ENCODE measurements at regions not wholly inside any gene's neighbourhood (a gene's known extent, or its start where the extent isn't known, plus 50 kb on each side); places are given as distances from the start of the nearest gene placed in this dataset.

DNA sequence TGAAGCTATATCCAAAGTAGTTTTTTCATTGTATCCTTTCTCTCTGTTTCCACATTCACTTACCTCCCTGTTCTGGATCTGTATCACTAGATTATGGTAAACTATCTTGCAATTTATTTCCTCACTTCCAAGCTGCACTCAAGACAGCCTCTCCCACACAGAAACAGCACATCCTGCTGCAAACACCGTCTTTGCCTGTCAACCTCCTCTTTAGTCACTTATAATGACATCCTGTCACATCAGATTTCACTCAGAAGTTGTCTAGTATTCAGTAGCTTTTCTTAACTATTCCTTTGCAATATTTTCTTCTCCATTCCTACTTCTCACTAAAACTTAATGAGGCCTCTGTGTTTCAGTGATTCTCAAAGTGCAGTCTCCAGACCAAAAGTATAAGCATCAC lies 490.8 kb downstream of the IGSF11 start:
- DNase-seq (ENCODE audit: low read depth in 2 of 2): no peak

DNA sequence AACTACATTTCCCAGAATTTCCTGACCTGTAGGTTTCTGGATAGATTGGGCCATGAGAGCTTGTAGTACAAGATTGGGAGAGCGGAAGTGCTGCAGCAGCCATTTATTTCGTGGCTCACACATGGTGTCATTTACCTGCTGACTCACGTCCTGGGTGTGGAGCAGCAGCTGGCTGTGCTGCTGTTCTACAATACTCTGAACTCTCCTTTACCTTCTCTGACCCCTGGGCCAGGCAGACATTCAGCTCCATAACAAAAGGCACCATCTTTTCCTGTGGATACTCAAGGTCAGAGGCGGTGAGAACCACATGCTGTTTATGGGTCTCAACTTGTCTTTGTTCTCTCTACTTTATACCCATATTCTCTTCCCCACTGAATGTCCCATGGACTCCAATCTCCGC lies 490.2 kb downstream of the IGSF11 start:
- DNase-seq (ENCODE audit: low read depth in 2 of 2): no peak

DNA sequence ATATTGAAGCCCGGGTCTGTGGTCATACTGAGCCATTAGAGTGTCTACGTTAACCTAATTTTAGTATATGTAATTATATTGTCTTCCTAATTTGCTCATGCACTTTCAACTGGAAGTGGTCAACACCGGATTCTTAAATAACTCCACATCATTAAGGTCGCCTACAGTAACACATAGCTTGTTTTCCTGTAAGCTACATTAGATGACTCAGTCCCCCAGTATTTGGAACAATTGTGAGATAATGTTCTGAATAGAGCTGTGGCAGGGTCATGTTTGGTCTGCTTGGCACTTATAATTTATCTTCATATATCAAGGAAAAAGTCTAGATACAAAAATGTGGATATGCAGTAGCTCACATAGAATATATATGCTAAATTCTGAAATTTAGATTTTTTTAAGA lies 486.2 kb downstream of the IGSF11 start:
- DNase-seq (ENCODE audit: low read depth in 2 of 2): no peak

DNA sequence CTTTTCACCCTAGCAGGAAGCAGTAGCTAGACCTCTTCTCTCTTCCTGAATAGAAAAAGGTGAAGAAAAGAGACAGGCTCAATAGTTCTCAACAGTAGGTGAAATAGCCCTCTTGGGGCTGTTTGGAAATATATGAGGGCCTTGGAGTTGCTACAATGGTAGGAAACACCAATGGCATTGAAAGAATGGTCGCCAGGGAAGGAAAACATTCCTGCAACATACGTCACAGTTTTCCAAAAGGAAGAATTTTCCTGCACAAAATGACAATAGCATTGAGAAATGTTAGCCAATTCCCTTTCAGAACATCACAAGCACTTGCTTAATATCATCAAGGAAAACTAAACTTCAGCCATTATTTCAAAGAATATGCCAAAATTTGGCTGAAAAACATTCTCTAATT lies 484.5 kb downstream of the IGSF11 start:
- DNase-seq (ENCODE audit: low read depth in 2 of 2): no peak

DNA sequence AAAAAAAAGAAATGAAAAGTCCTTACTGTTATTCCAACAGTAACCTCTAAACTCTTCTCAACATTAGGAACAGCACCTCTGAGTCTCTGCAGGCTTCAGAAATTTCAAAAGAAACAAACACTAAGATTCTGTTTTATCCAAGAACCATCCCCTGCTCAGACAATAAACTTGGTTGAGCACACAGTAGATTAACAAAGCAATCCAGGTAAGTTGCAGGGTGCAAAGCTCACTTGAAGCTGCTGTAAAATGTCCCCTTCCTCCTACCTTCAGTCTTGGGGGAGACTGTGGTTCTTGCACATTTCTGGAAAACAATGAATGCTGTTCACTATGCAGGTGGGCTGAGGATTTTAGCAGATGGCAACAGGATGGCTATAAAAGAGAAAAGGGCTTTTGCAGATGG lies 484.1 kb downstream of the IGSF11 start:
- no peak for DNase-seq (ENCODE audit: low read depth in 2 of 2)

DNA sequence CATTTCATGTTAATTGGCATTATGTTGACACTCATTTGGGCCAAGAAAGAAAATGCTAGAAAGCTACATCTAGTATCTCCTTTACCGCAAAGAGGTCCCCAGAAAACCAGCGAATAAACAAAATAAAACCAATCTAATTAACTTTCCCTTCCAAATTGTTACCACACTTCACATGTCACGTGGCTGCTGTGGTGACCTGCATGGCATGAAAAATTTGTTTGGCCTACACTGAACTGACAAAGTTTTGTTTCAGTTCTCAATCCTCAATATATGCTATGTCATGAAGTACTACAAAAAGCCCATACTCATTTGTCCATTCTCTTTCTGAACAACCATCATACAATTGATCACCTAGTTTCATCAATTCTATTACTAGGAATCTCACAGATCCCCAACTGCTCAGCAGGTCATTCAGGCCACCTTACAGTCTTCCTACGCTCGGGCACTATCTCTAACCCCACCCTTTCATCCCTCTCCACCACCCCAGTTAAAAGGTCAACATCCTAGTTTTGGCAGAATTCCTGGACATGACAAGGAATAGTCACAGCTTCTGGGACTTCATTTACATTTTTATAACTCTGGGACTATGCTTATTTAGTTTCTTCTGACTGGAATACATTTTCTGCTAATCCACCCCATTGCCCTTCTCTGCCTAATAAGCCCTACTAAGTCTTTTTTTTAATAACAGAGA lies 480.4 kb downstream of the IGSF11 start:
- DNase-seq (ENCODE audit: low read depth in 2 of 2): no peak

DNA sequence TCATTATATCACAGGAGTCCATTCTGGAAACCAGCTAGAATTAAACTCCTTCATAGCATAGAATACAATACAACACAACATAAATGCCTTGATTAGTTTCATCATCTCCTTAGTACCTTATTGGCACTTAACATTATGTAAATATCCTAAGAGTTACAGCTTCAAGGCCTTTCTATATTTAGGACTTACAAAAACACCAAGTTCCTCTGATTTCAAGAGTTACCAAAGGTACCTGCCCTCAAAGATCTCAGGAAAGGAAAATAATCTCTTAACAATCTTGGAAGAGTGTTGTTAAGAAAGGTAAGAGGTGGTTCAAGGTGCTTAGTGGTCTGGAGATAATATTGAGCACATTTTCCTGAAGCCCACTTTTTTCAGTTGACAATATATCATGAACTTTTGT lies 477.7 kb downstream of the IGSF11 start:
- DNase-seq (ENCODE audit: low read depth in 2 of 2): no peak

DNA sequence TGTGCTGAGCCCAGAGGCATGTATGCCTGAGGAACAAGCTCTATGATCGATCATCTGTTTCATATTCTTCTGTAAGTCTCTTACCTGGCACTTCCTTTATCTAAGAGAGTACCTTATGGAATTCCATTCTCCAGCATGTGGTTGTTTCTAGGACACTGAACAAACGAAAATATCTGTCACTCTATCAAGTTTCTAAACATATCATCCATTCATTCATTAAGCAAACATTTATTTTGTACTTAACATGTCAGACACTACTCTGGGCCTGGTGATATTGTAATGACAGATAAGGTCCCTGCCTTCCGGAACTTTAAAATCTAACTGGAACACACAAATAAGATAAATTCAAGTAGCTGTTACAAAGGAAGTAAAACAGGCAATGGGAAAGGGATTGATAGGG lies 477.1 kb downstream of the IGSF11 start:
- no peak for DNase-seq (ENCODE audit: low read depth in 2 of 2)

DNA sequence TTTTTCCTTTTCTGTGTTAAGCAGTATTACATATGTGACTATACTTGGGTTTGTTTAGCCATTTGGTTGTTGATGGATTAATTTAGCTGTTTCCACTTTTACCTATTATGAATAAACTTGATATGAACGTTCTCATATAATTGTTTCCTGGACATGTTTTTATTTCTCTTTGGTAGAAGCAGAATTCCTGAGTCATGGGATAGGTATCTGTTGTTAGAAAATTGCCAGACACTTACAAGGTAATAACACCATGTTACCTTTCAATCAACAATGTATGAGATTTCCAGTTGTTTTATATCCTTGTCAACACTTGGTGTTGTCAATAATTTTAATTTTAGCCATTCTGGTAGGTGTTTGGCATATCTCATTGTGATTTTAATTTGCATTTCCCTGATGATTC lies 475.4 kb downstream of the IGSF11 start:
- no peak for DNase-seq (ENCODE audit: low read depth in 2 of 2)

DNA sequence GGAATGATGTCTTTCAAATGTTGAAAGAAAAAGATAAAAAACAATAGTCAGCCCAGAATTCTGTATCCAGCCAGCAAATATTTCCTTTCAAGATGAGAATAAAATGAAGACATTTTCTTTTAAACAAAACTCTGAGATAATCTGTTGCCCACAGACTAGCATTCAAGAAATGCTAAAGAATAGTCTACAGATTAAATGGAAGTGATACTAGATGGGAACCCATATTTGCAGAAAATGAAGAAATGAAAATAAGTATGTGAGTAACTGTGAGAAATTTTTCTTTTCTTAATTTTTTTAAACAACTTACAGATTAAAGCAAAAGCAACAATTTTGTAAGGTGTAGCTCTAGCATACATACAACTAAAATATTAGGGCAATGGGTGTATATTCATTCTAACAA lies 469.8 kb downstream of the IGSF11 start:
- DNase-seq (ENCODE audit: low read depth in 2 of 2): no peak

DNA sequence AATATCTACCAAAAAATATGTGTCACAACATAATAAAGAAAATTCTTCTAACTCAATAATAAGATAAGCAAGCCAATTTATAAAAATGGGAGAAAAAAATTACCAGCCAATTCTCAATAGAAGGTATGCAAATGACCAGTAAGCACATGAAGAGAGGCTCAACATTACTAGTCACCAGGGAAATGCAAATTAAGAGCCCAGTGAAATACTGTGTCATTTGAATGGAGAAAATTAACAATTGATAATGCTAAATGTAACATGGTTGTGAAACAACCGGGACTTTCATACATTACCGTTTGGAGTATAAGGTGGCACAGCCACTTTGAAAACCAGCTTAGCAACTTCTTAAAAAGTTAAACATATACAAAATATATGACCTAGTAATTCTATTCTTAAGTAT lies 460.7 kb downstream of the IGSF11 start:
- DNase-seq (ENCODE audit: low read depth in 2 of 2): no peak

DNA sequence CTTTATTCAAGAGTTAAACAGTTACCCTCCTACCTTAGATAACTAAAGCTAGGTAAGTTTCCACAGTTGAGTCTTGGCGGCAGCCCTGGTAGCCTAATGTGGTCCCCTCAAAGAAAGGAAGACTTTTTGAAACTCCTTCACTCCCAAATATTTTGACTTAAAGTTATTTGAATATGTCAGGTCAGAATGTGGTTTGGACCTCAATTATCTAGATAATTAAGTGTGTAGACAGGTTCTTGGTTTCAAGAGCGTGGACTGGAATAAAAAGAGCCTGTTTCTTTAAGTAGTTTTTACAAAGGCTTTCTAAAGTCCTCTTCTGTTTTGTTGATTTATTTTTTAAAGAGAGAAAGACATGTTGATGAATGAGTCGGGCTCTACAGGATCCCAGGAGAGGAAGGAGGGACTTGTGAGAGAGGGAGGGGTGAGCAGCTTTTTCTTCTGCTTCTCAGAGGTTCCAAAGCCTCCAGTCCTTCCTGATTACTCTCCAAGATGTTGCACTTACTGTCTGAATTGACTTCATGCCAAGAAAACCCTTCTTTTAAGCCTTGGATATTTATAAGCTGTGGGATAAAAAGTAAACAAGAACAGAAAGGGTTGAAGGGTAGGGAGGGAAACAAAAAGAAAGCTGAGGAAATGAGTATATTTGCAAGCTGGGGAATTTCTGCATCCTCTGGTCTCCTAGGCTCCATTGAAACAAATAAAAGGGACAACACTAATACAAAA lies 457.4 kb downstream of the IGSF11 start:
- DNase-seq (ENCODE audit: low read depth in 2 of 2): no peak

DNA sequence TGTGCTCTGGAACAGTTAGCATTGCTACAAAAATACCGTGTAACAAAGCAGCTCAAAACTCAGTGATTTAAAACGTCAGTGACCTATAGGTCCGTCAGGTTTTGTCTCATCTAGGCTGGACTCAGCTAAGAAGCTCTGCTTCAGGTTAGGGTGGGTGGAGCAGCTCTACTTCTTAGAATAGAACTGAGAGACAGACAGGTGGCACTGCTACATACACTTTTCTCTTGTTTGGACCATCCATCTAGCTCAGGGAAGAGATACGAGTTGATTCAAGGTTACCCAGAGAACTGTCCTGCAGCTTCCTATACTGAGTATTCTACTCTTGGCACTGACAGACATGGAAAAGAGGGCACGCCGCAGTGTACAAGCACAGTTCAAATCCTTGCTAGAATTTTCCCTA lies 456.1 kb downstream of the IGSF11 start:
- no peak for DNase-seq (ENCODE audit: low read depth in 2 of 2)

DNA sequence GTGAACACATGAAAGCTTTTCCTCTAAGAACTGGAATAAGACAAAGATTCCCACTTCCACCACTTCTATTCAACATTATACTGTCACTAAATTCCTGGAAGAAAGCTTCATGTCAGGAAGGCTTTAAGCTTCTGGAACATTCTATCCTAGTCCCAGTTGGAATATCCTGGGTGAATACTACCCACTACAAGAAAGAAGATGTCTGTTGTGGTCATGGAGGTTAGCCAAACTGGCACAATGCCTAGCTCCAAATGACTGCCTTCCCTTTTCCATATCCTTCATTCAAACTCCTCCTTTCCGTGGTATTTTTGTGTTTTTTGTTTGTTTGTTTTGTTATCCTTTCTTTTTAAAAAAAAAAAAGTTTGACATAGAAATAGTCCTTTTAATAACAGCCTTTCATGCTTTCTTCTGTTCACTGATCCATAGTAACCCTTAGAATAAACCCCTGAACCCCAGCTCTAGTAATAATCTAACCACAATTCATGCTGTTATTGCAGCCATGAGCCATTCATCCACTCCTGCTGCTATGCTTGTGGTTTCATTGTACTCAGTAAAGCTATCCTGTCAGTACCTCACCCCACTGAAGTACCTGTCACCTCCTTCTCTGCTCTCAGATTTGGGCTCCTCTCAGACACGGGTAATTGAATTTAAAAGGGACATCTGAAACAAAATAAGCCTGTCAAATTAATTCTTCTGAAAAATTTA lies 447.5 kb downstream of the IGSF11 start:
- no peak for DNase-seq (ENCODE audit: low read depth in 2 of 2)

DNA sequence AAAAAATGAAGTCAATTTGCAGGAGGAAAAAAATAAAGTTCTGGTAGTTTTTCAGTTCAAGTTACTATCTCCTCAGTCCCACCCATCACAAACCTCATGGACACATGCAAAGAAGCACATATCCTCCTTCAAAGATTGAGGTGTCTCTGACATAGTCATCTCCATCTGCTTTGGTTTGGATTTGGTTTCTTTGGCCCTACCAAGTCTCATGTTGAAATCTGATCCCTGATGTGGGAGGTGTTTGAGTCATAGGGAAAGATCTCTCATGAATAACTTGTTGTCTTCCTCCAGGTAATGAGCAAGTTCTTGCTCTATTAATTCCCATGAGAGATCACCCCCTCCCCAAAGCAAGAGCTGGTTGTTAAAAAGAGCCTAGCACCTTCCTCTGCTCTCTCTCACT lies 446.8 kb downstream of the IGSF11 start:
- no peak for DNase-seq (ENCODE audit: low read depth in 2 of 2)

DNA sequence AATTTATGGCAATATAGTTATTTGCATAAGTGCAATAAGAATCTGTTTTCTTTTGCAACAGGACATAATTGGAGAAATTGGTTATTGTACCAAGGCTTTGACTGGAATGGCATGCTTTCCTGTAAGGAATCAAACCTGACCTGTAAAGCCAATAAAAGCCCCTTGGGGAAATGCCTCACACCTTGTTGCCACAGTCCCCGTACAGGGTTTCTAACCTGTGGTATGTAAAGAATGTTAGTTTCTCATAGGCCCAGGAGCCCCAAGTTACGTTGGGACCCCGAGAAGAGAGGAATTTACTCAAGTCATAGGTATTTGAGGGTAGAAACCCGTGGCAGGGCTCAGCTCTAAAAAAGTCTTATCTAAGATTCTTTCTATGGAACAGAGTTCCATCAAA lies 441.4 kb downstream of the IGSF11 start:
- DNase-seq (ENCODE audit: low read depth in 2 of 2): no peak

DNA sequence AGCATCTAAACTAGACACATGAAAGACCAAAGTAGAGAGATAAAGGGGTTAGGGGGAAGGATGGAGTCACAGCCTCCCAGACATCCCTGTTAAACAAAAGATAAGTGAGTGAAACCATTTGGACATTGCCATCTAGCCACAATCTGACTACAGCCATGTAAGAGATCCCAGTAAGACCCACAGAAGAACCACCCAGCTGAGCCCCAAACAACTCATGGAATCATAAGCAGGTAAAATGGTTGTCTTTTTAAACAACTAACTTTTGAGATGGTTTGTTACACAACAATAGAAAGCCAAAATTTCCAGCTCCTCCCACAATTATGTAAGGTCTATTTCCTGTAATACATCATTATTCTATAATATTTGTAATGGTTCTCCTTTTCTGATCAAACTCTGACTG lies 437.5 kb downstream of the IGSF11 start:
- no peak for DNase-seq (ENCODE audit: low read depth in 2 of 2)

DNA sequence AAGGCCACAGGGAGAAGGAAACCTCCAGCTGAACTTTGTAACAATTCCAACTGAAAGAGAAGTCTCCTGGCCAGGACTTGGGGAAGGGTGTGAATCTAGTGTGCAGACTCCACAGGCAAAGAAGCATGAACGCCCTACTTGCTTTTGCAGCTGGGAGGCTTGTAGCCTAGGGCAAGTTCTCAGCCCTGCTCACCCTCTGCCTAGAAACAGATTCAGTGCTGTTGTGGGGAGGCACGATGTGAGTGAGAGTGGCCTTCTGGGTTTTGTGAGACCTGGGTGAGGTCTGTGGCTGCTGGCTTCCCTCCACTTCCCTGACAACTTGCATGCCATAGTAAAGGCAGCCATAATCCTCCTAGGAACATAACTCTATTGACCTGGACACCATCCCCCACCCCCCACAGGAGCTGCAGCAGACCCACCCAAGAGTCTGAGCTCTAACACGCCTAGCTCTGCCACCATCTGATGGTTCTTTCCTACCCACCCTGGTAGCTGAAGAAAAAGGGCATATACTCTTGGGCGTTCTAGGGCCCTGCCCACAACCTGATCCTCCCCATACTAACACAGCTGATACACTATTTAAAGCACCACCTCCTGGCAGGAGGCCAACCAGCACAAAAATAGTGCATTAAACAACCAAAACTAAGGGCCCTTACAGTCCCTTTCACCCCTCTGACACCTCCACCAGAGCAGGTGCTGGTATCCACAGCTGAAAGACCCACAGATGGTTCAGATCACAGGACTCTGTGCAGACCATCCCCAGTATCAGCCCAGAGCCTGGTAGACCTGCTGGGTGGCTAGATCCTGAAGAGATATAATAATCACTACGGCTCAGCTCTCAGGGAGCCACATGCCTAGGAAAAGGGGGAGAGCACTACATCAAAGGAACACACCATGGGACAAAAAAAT lies 426.5 kb downstream of the IGSF11 start:
- DNase-seq (ENCODE audit: low read depth in 2 of 2): no peak

DNA sequence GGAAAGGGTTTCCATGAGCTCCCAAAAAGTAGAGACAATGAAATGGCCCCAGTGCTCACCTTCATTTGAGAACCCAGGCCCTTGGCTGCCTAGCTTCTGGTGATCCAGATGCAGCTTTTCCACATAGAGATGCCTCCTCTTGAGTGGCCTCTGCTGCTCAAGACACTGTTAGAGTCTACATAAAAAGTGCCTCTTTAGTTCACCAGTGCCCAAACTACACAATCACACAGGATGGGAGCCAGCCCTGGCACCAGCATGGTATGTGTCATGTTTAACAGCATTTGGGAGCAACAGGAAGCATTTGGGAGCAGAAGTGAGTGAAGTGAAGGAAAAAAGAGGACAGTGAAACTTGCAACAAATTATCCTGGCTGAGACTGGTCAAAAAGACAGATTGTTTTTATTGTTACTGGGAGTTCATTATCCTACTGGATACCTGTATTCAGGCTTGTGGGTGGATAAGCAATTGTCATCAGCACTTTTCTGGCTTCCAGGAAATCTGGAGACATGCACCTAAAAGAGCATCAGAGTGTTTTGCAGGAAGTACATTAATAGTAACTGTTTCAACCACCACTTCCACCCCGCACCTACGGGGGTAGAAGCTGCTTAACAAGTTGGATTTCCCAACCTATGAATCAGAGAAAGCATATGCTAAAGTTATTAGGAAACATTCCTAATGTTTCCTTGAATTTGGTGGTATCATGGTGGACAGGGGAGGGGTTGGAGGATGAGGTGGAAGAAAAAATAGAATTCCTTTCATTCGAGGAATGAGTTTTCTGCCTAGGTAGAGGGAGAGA lies 416.2 kb downstream of the IGSF11 start:
- no peak for DNase-seq (ENCODE audit: low read depth in 2 of 2)

DNA sequence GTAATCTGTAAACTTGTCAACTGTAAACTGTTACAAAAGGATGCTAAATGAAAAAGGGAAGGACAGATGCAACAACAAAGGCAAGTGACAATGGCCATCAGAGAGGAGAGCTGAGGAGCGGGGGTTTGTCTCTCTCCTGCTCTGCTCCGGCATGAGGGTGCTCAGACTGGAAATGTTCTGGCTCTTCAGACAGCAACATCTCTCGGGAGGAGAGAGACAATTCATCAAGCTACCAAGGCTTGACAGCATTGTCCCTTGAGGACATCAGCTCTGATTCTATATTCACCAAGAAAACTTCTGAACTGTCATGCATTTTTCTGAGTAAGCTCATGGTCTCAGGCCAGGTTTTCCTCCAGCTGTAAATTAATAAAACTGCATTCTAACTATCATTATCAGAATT lies 408.2 kb downstream of the IGSF11 start:
- DNase-seq (ENCODE audit: low read depth in 2 of 2): no peak

DNA sequence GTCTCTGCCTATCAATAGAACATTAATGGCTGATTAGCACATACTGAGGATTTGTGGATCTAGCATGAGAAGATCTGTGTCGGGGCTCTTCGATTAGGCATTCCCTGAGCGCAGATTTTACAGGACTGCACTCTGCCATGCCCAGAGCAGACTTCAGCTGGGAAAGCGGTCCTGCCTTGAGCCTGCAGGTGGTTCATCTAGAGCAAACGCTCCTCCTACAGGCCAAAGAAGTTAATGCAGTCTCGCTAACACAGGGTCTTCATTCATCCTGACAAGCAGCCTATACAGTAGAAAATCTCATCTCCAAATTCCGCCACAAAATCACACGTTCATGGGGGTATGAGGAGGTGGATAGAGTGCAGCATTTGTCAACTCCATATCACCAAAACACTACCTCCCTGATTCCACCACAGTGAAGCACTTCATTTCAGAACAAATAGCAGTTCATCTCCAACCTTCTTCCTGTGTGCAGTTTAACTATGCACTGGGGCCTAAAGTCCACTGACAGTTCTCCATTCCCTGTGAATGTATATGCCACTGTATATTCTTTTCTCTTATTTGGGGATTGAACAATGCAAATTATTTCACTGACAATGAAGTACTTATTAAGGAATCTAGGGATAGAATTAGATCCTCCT lies 405.8 kb downstream of the IGSF11 start:
- no peak for DNase-seq (ENCODE audit: low read depth in 2 of 2)
